HG02885 (cell line): ENCODE measurements at regions not wholly inside any gene's neighbourhood (a gene's known extent, or its start where the extent isn't known, plus 50 kb on each side); places are given as distances from the start of the nearest gene placed in this dataset.
"Not testable (repeated sequence)": the region's sequence is repeated elsewhere in the genome, so short reads cannot be mapped to it uniquely, and the experiment has no call there.

Source experiments
- ATAC-seq: cut with Tn5 transposase; IDR thresholded peaks from one replicate; pipeline ENCODE4 v1.9.1; 2021; ENCODE audit warnings: mild to moderate bottlenecking; ENCODE audit not compliant: unreplicated experiment, poor library complexity

DNA sequence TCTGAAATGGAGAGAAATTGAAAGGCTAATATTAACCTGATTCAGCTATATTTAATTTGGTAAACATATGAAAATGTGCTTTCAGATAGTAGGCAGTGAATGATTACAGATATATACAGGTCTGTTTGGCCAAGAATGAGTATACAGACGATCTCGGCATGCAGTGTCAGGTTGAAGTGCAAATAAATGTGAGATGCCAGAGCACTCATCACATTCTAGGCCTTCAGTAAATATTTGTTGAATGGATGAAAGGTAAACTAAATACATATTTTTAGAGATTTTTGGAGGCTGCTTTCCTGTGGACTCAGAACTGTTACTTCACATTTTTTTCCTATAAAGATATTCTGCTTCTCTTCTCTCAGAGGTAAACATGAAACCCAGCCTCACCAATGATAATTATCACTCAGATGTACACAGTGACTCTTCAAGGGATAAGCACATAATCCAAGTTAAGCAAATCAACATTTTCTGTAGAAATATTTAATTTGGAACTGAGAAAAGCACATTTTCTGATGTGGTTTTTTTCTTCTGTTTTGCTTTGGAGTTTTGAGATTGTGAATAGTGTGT lies 702.9 kb downstream of the BRINP3 start:
- ATAC-seq, result no peak

DNA sequence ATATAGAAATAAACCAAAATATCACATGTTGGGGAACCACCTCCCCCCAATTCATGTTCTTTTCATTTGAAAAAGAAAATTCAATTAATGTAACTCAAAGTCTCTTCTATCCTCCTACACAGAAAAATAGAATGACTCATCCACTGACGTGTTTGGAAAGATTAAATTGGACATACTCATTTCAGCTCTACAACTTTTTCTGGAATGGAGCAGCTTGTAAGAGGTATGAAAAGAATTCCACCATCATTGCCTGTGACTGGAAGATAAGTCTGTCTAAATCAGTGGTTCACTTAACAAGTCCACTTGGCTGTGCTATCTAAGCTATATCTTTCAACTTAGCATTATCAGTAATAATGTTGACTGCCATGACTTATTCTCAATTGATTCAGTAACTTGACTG lies 702.3 kb downstream of the BRINP3 start:
- no peak for ATAC-seq

DNA sequence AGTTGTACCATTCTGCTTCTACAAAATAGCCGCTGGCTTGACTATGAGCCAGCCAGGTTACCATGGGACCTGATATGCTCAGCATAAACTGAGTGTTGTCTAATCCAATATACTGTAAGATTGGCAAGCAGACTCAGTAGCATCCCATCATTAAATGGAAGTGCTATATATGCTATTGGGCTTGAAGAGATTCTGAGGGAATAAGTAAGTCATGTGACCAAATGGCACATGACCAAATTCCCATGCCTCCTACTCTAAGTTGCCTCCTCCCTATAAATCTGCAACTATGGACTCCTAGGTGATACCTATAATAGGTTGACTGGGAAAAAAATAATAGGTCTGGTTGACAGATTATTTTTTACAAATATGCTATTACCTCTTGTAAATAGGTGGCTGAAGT lies 698.6 kb downstream of the BRINP3 start:
- no peak for ATAC-seq

DNA sequence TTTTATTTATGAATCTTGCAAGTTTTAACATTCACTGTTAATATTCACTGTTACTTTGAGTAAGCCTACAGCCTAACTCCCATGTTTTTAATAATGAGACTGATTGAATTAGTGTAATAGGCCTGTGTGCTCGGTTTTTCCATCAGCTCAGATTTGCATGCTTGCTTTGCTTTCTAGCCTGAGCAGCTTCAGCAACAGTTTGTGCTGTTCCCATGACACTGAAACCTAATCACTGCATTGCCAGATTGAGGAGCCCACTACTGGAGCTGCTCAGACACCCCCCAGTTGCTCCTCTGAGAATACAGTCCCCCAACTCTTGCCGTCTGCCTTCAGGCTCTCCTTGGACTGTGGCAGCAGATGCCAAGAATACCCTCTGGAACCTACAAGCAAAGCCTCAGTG lies 695.4 kb downstream of the BRINP3 start:
- ATAC-seq, result no peak

DNA sequence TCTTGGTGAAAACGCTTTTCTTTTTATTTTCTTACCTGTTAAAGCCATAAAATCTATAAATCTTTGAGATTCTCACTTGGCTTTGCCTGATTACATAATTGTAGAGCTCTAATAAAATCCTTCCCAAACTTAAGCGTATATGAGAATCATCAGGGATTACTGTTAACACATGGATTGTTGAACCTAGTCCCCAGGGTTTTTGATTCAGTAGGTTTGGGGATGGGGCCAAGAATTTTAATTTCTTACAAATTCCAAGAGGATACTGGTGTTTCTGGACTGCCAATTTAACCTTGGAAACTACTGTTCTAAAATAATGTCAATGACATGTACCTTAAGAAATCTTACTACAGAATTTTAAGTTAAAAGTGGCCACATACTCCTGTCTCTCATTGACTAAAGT lies 694.2 kb downstream of the BRINP3 start:
- no peak for ATAC-seq

DNA sequence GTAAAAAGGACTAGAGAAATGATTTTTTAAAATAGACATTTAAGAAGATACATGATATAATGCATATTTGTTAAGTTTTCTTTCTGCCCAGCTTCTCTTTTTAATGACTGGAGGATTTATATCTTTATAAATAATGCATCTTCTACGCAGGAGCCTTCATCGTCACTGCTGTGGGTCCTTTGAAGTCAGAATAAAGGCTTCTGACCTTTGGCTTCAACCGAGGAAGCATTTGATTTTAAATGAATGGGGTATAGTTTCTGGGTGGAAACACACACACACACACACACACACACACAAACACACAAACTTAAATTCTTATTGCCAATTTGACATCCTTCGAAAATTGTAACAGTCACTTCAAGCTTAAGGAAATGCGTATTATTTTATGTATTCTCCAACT lies 690.9 kb downstream of the BRINP3 start:
- ATAC-seq, result no peak

DNA sequence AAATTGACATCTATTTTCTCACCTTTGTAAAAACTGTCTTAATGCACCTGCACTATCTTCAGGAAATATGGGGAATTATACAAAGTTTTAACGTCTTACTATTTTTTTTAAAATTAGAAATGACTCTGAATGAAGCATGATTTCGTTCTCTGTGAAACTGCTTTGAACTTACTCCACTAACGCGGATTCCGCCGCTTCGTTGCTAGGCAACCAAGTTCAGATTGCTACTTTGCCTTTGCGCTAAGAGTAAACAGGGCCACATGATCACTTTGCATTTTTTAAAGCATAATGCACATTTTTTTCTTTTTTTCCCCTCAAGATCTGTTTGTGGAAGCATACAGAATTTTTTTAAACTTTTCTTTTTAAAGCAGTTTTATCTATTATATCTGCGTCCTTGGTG lies 690.5 kb downstream of the BRINP3 start:
- ATAC-seq, result no peak

DNA sequence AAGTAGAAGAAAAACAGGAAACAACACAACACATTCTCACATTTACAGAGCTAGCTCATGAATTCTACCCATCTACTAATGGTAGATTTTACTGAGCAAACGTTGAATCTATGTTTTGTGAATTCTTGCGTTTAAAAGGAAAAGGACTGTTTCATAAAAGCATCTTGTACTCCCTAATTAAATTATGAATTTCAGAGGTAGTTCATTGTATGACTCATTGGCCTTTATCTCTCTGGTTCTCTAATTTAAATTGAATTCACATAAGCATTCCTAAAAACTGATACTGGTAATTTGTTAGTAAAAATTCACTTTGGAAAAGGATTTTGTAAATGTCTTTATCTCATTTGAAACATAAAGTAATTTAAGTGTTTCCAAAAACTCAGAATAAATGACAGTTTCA lies 687.3 kb downstream of the BRINP3 start:
- ATAC-seq, result no peak

DNA sequence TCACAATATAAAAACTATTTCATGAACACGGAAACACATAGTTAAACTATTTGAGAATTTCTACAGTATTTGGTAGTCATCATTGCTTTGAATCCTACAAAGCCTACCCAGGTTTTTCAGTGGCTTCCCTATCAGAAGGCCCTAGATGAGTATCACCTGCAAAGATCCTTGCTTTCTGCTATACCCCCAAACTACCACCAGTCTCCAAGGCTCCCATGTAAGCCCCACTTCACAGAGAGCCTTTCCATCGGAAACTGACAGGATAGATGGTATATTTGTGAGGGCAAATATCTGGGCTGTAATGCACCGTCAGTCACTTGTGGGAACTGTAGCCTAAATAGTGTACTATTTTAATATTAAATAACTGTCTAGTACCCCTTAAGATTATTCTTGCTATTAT lies 674.3 kb downstream of the BRINP3 start:
- ATAC-seq, result no peak

DNA sequence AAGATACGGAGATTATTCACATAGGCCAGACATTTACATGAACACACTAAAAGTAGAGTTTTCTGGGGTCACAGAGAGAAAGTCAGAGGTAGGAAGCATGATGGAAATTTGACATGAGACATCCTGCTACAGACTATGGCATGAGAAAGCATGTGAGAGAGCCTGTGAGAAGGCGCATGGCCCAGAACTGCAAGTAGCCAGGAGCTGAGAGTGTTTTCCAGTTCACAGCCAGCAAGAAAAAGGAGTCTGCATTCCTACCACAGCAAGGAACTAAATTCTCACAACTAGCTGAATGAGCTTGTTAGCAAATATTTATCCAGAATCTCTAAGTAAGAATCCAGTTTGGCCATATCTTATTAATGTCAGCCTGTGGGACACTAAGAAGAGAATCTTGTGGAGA lies 673.3 kb downstream of the BRINP3 start:
- ATAC-seq, result no peak

DNA sequence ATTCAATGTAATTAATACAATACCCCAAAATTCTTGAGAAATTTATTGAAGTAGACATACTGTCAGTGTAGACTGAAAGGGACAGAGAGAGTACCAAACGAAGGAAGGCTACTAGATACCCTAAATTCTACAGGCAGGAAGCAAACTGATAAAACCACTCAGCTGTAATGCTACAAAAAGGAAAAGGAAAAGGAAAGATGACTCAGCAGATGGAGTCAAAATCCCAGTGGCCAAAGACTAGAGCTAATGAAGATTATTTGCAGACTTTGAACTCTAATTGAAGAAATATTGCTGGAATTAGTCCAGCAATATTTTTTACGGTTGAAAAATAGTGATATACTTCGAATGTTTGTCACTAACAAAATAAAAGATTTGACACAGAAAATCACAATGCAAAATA lies 671.9 kb downstream of the BRINP3 start:
- no peak for ATAC-seq

DNA sequence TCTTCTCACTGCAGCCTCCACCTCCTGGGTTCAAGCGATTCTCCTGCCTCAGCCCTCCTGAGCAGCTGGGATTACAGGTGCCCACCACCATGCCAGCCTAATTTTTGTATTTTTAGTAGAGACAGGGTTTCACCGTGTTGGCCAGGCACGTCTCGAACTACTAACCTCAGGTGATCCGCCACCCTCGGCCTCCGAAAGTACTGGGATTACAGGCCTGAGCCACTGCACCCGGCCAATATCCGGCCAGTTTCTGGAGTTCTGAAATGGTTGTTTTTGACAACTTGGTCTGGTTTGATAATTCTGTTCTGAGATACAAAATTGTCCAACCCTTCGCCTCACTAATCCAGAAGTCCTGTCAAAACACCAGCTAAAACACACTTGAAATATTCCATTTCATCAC lies 667.0 kb downstream of the BRINP3 start:
- ATAC-seq, result not testable (repeated sequence)

DNA sequence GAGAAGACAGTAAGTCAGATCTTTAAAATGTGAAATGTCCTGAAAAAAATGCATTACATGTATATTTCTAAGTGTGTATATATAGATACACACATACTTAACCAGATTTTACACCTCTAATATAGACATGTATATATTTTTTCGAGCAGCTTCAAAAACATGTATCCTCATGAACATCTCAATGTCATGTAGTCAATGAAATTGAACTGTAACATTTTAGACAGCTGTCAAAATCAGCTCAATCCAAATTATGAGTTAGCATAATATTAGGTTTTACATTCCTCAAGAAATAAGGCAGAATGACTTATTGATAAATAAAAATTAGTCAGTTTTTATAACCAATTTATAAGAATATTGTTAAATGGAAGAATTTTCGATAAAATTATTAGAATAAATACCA lies 665.7 kb downstream of the BRINP3 start:
- no peak for ATAC-seq

DNA sequence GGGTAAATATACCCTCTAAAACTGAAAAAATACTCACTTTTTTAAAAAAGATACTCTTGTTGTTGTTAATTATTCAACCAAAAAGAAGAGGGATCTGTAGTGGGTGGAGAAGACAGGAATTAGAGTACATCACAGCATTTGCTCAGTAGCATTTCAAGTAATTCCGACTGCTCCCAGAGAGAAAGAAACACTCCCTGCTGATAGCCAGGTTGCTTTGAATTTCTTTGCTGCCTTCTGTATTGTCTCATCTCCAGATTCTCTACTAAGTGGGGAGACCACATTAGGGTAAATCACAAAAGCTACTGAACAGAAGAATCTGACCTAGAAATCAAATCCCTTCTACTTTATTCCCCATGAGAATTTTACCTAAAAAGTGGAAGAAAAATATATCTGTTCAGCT lies 661.1 kb downstream of the BRINP3 start:
- ATAC-seq, result no peak

DNA sequence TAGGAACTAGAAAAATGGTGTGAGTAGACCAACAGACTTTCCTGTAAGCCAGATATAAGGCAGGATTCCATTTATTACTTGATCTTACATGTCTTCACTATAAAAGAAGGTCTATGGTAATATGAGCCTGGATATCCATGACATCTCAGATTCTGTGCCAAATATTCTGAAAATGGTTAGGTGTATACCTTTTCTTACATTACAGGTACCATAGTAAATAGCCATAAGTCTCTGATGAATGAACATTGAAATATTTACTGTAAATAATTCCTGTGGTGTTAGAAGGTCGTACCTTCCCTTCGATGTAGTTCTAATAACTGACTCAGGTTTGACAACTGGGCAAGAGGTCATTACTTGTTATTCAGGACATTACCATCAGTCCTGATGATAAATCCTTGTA lies 657.9 kb downstream of the BRINP3 start:
- ATAC-seq, result no peak

DNA sequence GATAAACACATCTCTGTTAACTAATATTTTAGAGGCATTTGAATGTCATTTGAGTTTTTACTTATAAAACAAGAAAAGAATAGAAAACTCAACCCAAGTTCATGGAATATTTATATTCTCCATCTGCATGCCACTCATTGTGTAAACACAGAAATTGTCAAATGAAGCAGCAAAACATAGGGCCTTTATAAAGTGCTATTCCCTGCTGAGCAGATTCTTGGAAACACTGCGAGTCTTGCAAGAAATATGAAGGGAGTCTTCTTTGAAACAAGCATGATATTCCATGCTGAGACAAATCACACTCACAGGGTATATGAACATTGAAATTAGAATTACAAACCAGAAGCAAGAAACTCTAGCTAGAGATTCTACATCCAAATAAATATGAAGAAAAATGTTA lies 655.8 kb downstream of the BRINP3 start:
- no peak for ATAC-seq

DNA sequence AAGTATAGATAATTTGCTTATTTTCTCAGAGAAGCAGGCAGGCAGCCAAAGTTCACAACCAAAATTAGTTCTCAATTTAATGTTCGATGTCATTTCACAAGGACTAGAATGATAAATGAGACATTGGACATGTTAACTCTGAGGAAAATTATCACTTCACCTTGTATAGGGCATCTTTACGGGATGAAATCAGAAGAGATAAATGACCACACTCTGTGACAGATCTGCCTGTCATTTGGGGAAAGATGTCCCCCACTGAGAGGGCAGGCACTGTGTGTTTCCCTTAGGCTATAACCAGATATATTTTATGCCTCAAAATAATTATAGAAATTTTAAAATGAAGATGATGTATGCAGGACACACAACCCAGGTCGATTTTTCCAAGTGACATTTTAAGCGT lies 642.9 kb downstream of the BRINP3 start:
- ATAC-seq, result no peak

DNA sequence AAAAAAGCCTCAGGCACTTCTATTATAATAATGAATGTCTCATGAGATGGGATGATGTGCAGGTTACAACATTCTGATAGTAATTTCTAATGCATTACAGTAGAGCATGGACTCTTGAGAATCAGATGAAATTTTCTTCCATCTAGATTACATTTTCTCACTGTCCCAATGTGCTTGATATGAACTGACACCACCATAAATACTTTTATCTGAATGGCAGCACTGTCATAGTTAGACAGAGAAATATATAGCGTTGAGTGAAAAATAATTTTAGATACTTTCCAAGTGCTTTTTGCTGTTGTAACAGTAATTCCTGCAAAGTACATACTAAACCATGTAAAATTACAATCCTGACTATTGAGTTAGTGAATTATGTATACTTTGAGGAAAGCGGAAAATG lies 630.1 kb downstream of the BRINP3 start:
- ATAC-seq, result no peak

DNA sequence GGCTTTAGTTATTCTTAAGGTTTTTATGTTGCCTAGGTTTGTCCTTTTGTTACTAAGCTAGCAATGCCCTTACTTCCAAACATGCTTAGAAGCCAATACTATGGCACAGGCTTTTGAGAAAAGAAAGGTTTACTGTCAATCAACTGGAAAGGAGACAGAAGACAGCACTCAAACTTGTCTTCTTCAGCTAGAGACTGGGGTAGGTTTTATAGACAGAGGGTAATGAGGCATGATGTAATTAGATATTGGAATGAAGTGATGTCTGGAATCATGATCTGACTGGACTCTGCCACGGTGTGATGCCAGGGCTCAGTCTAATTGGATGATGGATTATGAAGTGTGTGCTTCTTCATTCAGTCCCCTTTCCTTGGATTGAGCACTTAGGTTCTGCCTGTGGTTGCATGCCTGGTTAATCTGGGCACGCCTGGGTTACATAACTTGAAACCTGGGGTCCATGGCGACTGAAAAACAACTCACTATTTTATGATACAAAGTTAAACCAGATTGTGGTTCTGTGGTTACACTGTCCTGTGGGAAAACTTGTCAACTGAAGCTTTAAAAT lies 625.8 kb downstream of the BRINP3 start:
- ATAC-seq, result no peak

DNA sequence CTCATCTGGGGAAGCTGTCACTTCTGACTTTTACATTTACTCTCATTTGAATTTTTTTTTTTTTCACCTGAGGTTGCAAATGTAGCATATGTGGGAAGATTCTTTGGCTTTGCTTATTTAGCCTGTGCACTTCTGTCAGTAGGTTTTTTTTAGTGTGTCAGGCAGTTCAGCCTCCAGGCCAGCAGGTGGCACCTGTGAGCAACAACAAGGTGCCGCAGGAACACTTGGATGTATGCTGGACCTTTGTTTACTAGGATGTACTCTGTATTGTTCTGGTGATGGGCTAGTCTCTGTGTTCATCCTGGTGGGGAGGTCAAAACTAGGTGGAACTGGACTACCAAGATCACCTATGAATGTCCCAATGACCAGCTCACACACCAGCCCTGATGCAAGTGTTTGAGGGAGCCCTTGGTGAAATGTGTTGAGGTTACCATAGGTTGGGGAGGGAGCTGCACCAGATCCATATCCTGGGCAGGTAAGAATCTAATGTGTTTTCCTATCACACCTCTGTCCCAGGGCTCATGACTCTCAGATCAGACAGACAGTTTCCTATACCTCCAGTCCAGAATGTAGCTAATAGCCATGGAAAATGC lies 618.2 kb downstream of the BRINP3 start:
- peak; percentile 90 for ATAC-seq

DNA sequence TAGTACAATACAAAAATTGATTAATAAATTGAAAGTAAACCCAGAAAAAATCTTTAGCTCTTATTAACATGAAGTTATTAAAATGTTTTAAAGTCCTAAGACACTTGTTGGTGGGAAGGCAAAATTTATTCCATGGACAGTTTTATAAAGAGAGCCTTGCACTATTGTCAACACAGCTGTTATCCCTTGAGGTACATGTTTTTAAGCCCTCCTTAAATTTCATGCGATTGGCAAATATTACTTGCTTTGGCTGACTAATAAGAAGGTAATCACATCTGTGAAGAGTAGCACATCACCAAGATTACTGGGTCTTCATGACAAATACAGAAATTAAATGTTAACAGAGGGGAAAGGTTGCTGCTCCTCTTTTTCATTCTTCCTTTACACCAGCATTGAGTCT lies 611.1 kb downstream of the BRINP3 start:
- no peak for ATAC-seq

DNA sequence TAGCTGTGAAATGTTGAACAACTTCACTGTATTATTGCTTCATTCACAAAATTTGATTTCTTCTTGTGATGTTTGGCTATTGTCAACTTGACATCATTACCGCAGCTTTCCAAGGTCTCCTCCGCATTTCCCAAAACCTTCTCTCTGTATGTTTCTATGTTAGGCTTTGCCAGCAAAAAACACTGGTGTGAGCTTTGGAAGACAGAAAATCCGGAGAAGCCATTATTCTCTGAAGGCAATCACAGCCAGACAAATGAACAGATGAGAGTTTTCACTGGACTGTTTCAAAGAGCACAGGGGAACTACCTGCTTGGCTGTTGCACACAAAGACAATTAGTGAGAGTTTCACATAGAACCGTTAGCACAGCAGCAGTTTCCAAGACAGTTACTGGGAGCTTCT lies 609.6 kb downstream of the BRINP3 start:
- no peak for ATAC-seq
